ENCODE measurements at regions not wholly inside any gene's neighbourhood (a gene's known extent, or its start where the extent isn't known, plus 50 kb on each side); places are given as distances from the start of the nearest gene placed in this dataset.
"Not testable (repeated sequence)": the region's sequence is repeated elsewhere in the genome, so short reads cannot be mapped to it uniquely, and the experiment has no call there.

DNA sequence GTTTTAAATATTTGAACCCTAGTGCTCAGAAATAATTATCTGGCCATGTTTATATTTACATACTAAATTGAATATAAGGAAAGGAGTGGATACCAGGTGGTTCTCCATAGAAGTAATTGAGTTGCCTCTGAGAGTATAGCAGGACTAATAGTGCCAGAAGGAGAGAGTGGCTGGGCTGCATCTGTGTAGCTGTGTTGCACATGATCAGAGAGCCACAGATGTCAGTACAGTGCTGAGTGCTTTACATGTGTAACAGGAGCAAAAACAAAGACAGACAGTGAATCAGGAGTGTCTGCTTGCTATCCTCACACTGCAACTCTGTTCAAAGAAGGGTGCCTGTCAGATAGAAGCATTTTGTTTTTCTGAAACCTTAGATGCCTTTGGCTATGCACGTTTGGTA lies 353.9 kb upstream of the PAPPA start:
- DNase-seq (ENCODE audit: low read depth): no peak
- TF ChIP-seq, protein P1, sequence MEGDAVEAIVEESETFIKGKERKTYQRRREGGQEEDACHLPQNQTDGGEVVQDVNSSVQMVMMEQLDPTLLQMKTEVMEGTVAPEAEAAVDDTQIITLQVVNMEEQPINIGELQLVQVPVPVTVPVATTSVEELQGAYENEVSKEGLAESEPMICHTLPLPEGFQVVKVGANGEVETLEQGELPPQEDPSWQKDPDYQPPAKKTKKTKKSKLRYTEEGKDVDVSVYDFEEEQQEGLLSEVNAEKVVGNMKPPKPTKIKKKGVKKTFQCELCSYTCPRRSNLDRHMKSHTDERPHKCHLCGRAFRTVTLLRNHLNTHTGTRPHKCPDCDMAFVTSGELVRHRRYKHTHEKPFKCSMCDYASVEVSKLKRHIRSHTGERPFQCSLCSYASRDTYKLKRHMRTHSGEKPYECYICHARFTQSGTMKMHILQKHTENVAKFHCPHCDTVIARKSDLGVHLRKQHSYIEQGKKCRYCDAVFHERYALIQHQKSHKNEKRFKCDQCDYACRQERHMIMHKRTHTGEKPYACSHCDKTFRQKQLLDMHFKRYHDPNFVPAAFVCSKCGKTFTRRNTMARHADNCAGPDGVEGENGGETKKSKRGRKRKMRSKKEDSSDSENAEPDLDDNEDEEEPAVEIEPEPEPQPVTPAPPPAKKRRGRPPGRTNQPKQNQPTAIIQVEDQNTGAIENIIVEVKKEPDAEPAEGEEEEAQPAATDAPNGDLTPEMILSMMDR (IDR thresholded peaks at IDR 0.05; ENCODE audit: control insufficient read depth, insufficient read depth, low read depth, low read length, missing control alignments): no peak
- no peak overlapping the region for H3K4me3 ChIP-seq (ENCODE audit: control insufficient read depth, low read depth, low read length)

DNA sequence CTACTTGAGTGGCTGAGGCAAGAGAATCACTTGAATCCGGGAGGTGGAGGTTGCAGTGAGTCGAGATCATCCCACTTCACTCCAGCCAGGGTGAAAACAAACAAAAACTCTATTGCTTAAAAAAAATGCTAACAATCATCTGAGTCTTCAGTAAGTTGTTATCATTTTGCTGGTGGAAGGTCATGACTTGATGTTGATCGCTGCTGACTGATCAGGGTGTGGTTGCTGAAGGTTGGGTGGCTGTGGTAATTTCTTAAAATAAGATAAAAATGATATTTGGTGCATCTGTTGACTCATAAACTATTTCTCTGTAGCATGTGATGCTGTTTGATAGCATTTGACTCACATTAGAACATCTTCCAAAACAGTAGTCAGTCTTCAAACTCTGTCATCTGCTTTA lies 349.4 kb upstream of the PAPPA start:
- no peak overlapping the region for H3K4me3 ChIP-seq (ENCODE audit: control insufficient read depth, low read depth, low read length)
- no peak for DNase-seq (ENCODE audit: low read depth)
- TF ChIP-seq, protein P1 (IDR thresholded peaks at IDR 0.05; ENCODE audit: control insufficient read depth, insufficient read depth, low read depth, low read length, missing control alignments): no peak

DNA sequence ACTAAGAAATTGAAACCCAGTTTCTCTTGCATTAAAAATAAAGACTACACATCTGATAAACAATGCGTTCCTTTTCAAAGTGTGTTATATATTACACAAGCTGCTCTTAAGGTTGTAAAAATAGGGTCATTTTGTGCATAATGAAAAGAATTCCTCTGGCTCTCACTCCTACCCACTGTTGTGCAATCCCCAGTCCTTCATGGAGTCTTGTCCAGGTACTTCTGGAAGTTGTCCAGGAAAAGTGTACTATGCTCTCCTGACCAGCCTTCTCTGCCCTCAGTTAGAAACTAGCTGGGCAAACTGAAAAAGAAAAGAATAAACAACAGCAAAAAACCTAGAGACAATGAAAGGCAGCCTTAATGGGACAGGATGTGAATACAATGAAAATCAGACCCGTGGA lies 345.5 kb upstream of the PAPPA start:
- H3K4me3 ChIP-seq (ENCODE audit: control insufficient read depth, low read depth, low read length): no peak overlapping the region
- TF ChIP-seq, protein P1 (IDR thresholded peaks at IDR 0.05; ENCODE audit: control insufficient read depth, insufficient read depth, low read depth, low read length, missing control alignments): no peak
- no peak for DNase-seq (ENCODE audit: low read depth)

DNA sequence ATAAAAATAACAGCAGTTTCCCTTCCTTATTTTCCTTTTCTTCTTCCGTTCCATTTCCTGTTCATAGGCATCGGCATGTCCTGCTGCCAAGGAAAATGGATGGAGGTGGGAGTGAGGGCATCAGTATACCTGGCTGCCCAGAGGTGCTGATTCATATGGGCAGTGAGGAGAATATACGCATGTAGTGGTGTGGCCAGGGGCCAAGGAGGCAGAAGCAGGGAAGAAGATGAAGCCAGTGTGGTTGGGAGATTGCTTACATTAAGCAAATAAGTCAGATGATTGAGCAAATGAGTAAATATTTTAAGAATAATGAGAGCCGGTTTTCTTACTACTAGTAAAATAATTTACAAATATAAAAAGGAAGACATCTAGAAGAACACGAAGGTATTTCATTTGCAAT lies 344.9 kb upstream of the PAPPA start:
- no peak for DNase-seq (ENCODE audit: low read depth)
- H3K4me3 ChIP-seq (ENCODE audit: control insufficient read depth, low read depth, low read length): no peak overlapping the region
- TF ChIP-seq, protein P1 (IDR thresholded peaks at IDR 0.05; ENCODE audit: control insufficient read depth, insufficient read depth, low read depth, low read length, missing control alignments): no peak

DNA sequence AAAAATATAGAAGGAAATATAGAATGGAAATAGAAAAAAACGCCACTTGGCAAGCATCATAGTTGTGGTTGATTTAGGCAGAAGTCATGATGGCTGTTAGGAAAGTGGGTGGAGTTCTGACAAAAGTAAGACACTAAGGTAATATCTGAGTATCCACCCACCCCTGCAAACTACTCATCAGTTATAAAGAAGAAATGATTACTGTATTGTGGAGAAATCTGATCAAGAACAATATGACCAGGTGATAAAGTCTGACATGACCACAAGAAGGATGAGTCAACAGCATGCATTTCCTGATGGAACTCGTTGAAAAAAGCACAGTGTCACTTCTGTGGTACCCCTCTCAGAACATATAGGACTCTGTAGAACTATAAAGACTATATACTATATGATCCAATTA lies 343.4 kb upstream of the PAPPA start:
- no peak for DNase-seq (ENCODE audit: low read depth)
- TF ChIP-seq, protein P1 (IDR thresholded peaks at IDR 0.05; ENCODE audit: control insufficient read depth, insufficient read depth, low read depth, low read length, missing control alignments): no peak
- H3K4me3 ChIP-seq (ENCODE audit: control insufficient read depth, low read depth, low read length): no peak overlapping the region

DNA sequence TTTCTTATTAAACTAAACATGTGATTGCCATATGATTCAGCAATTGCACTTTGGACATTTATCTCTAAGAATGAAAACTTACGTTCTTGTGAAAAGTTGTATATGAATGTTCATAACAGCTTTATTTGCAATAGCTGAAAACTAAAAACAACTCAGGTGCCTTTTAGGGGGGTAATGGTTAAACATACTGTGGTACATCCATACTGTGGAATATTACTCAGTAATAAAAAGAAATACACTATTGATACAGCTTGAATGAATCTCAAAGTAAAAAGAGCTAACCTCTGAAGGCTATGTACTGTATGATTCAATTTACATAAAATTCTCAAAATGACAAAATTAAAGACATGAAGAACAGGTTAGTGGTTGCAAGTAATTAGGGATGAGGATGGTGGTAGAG lies 339.5 kb upstream of the PAPPA start:
- DNase-seq (ENCODE audit: low read depth): no peak
- H3K4me3 ChIP-seq (ENCODE audit: control insufficient read depth, low read depth, low read length): no peak overlapping the region
- TF ChIP-seq, protein P1 (IDR thresholded peaks at IDR 0.05; ENCODE audit: control insufficient read depth, insufficient read depth, low read depth, low read length, missing control alignments): no peak

DNA sequence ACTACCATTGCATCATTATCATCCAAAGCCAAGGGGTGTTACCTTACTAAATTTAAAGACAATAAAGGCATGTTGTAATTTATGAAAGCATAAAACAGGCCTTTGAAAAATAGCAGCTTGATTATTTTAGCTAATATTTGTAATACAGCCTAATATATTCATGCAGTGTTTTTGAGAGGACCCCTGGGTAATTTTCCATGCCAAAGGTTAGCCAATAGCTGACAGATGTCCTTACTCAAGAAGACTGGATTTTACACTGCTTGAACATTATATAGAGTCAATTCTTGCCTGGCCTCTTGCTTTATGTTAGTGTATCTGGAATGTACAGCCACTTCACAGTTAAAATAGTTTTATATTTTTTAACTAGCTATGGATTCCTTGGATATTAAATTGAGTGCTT lies 337.8 kb upstream of the PAPPA start:
- H3K4me3 ChIP-seq (ENCODE audit: control insufficient read depth, low read depth, low read length): no peak overlapping the region
- DNase-seq (ENCODE audit: low read depth): no peak
- TF ChIP-seq, protein P1 (IDR thresholded peaks at IDR 0.05; ENCODE audit: control insufficient read depth, insufficient read depth, low read depth, low read length, missing control alignments): no peak

DNA sequence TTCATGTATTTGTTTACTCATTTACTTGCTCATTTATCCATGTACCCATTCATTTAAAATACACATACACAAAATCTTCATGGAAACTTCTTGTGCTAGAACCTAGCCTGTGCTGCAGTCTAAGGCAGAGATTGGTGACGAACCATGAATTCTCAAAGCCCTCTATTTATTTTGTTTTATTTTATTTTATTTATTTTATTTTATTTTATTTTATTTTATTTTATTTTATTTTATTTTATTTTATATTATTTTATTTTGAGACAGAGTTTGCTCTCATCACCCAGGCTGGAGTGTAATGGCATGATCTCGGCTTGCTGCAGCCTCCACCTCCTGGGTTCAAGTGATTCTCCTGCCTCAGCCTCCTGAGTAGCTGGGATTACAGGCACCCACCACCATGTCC lies 334.9 kb upstream of the PAPPA start:
- DNase-seq (ENCODE audit: low read depth); H3K4me3 ChIP-seq (ENCODE audit: control insufficient read depth, low read depth, low read length): not testable (repeated sequence)

All from AG09309 (cell line).